H9 (cell line): ENCODE measurements at regions not wholly inside any gene's neighbourhood (a gene's known extent, or its start where the extent isn't known, plus 50 kb on each side); places are given as distances from the start of the nearest gene placed in this dataset.
"Not testable (repeated sequence)": the region's sequence is repeated elsewhere in the genome, so short reads cannot be mapped to it uniquely, and the experiment has no call there.

Experiments
- DNase-seq: peaks from one replicate; pipeline ENCODE4 v3.0.0-alpha.2; 2017
- H2AFZ ChIP-seq: one replicate; pipeline ENCODE4 v1.6.1; 2013; ENCODE audit warnings: mild to moderate bottlenecking, low read length, control low read depth, moderate library complexity
- H2AK5ac ChIP-seq: 2 replicates; pipeline ENCODE4 v1.6.1; 2013; ENCODE audit warnings: low read length, control low read depth, mixed read lengths; ENCODE audit not compliant: insufficient read length
- H2BK120ac ChIP-seq: one replicate; pipeline ENCODE4 v1.6.1; 2013; ENCODE audit warnings: low read depth, mild to moderate bottlenecking, low read length, control low read depth, inconsistent platforms; ENCODE audit not compliant: poor library complexity, severe bottlenecking
- H2BK12ac ChIP-seq: 2 replicates; pipeline ENCODE4 v1.6.1; 2013; ENCODE audit warnings: low read length, control low read depth, mixed read lengths, low read depth; ENCODE audit not compliant: insufficient read length
- H2BK15ac ChIP-seq: 2 replicates; pipeline ENCODE4 v1.6.1; 2013; ENCODE audit warnings: low read depth, low read length, control low read depth
- H2BK20ac ChIP-seq: one replicate; pipeline ENCODE4 v1.6.1; 2013; ENCODE audit warnings: low read depth, mild to moderate bottlenecking, low read length, control low read depth, inconsistent platforms; ENCODE audit not compliant: poor library complexity, severe bottlenecking
- H2BK5ac ChIP-seq: 2 replicates; pipeline ENCODE4 v1.6.1; 2013; ENCODE audit warnings: low read length, control low read depth, mixed read lengths; ENCODE audit not compliant: insufficient read length
- H3K14ac ChIP-seq: 2 replicates; pipeline ENCODE4 v1.6.1; 2013; ENCODE audit warnings: low read length, control low read depth; ENCODE audit not compliant: insufficient read depth
- H3K18ac ChIP-seq: 2 replicates; pipeline ENCODE4 v1.6.1; 2013; ENCODE audit warnings: low read depth, mild to moderate bottlenecking, mixed read lengths, low read length, control low read depth; ENCODE audit not compliant: insufficient read length
- H3K23ac ChIP-seq: 2 replicates; pipeline ENCODE4 v1.6.1; 2013; ENCODE audit warnings: low read length, control low read depth, mixed read lengths, low read depth; ENCODE audit not compliant: insufficient read length
- H3K23me2 ChIP-seq: 2 replicates; pipeline ENCODE4 v1.6.1; 2013; ENCODE audit warnings: low read depth, mild to moderate bottlenecking, mixed read lengths, low read length, control low read depth; ENCODE audit not compliant: insufficient read length, poor library complexity, severe bottlenecking
- H3K27ac ChIP-seq: 2 replicates; pipeline ENCODE4 v1.5.1; 2013; ENCODE audit warnings: low read length, control low read depth, mixed read lengths, low read depth; ENCODE audit not compliant: insufficient read length
- H3K27me3 ChIP-seq: 2 replicates; pipeline ENCODE4 v1.6.1; 2013; ENCODE audit warnings: low read length, control low read depth, inconsistent platforms; ENCODE audit not compliant: insufficient read depth
- H3K4ac ChIP-seq: 2 replicates; pipeline ENCODE4 v1.6.1; 2013; ENCODE audit warnings: low read depth, mild to moderate bottlenecking, control low read depth, inconsistent platforms, low read length, moderate library complexity
- H3K4me1 ChIP-seq: 2 replicates; pipeline ENCODE4 v1.6.1; 2013; ENCODE audit warnings: low read length, control low read depth, inconsistent platforms; ENCODE audit not compliant: insufficient read depth
- H3K4me2 ChIP-seq: 2 replicates; pipeline ENCODE4 v1.6.1; 2013; ENCODE audit warnings: low read length, control low read depth, mixed read lengths; ENCODE audit not compliant: insufficient read length, insufficient read depth
- H3K56ac ChIP-seq: 2 replicates; pipeline ENCODE4 v1.6.1; 2013; ENCODE audit warnings: low read depth, mild to moderate bottlenecking, mixed read lengths, low read length, control low read depth; ENCODE audit not compliant: insufficient read length
- H3K79me1 ChIP-seq: 2 replicates; pipeline ENCODE4 v1.6.1; 2013; ENCODE audit warnings: low read depth, mild to moderate bottlenecking, moderate library complexity, low read length, control low read depth, inconsistent platforms; ENCODE audit not compliant: insufficient read depth, poor library complexity, severe bottlenecking
- H3K79me2 ChIP-seq: 2 replicates; pipeline ENCODE4 v1.6.1; 2013; ENCODE audit warnings: low read length, control low read depth, inconsistent platforms; ENCODE audit not compliant: insufficient read depth
- H3K9ac ChIP-seq: 2 replicates; pipeline ENCODE4 v1.6.1; 2013; ENCODE audit warnings: low read length, control low read depth, mixed read lengths; ENCODE audit not compliant: insufficient read length; ENCODE audit errors: extremely low read depth
- H3K9me3 ChIP-seq: one replicate; pipeline ENCODE4 v1.6.1; 2013; ENCODE audit warnings: low read depth, low read length, inconsistent platforms; ENCODE audit not compliant: control insufficient read depth
- H3T11ph ChIP-seq: one replicate; pipeline ENCODE4 v1.6.1; 2013; ENCODE audit warnings: mild to moderate bottlenecking, low read length, control low read depth, inconsistent platforms
- H4K20me1 ChIP-seq: one replicate; pipeline ENCODE4 v1.6.1; 2013; ENCODE audit not compliant: control insufficient read depth, insufficient read length, insufficient read depth
- H4K5ac ChIP-seq: 2 replicates; pipeline ENCODE4 v1.6.1; 2013; ENCODE audit warnings: low read depth, mild to moderate bottlenecking, mixed read lengths, low read length, control low read depth; ENCODE audit not compliant: insufficient read length
- H4K8ac ChIP-seq: replicated peaks from 2 replicates; pipeline ENCODE4 v1.6.1; 2013; ENCODE audit warnings: low read length, control low read depth, mixed read lengths, low read depth; ENCODE audit not compliant: insufficient read length
- H4K91ac ChIP-seq: 2 replicates; pipeline ENCODE4 v1.6.1; 2013; ENCODE audit warnings: low read depth, mild to moderate bottlenecking, moderate library complexity, mixed read lengths, low read length, control low read depth; ENCODE audit not compliant: insufficient read length
- H3K27ac Mint-ChIP-seq, 3 experiments: 2 replicates in 2 of 3; 3 replicates in 1 of 3; pipeline ENCODE4 v1.8.0; 2020 to 2021; ENCODE audit warnings: mixed read lengths in 3 of 3, mild to moderate bottlenecking in 1 of 3, moderate library complexity in 1 of 3
- H3K27me3 Mint-ChIP-seq: 2 replicates; pipeline ENCODE4 v1.8.0; 2021; ENCODE audit warnings: low read depth, mild to moderate bottlenecking, moderate library complexity, mixed read lengths
- H3K36me3 Mint-ChIP-seq, 3 experiments: 2 replicates in 2 of 3; 3 replicates in 1 of 3; pipeline ENCODE4 v1.8.0; 2020 to 2021; ENCODE audit warnings: low read depth in 3 of 3, mixed read lengths in 3 of 3; ENCODE audit not compliant: insufficient read depth in 1 of 3
- H3K4me1 Mint-ChIP-seq, 2 experiments: 2 replicates each; pipeline ENCODE4 v1.8.0; 2020; ENCODE audit warnings: mixed read lengths in 2 of 2
- H3K4me3 Mint-ChIP-seq, 2 experiments: 2 replicates in 1 of 2; 3 replicates in 1 of 2; pipeline ENCODE4 v1.8.0; 2020 to 2021; ENCODE audit warnings: mild to moderate bottlenecking in 2 of 2, mixed read lengths in 2 of 2, moderate library complexity in 1 of 2
- H3K9me3 Mint-ChIP-seq, 2 experiments: 2 replicates in 1 of 2; 3 replicates in 1 of 2; pipeline ENCODE4 v1.8.0; 2020; ENCODE audit warnings: mild to moderate bottlenecking in 2 of 2, mixed read lengths in 2 of 2, moderate library complexity in 1 of 2
- CTCF ChIP-seq: fragments of 200-600 bp; sonication (generic); conservative IDR thresholded peaks from 3 replicates; pipeline ENCODE4 v1.8.0; 2021; ENCODE audit warnings: antibody characterized with exemption, mild to moderate bottlenecking
- WGBS: extraction: QIAGEN DNeasy Blood & Tissue Kit; methylation state at CpG from one replicate; pipeline ENCODE4 v1.1.7; 2013; ENCODE audit warnings: missing lambda C conversion rate, low lambda C conversion rate, mixed read lengths; ENCODE audit not compliant: insufficient read length; ENCODE audit errors: extremely low coverage; 5-methylcytosine and 5-hydroxymethylcytosine counted together

DNA sequence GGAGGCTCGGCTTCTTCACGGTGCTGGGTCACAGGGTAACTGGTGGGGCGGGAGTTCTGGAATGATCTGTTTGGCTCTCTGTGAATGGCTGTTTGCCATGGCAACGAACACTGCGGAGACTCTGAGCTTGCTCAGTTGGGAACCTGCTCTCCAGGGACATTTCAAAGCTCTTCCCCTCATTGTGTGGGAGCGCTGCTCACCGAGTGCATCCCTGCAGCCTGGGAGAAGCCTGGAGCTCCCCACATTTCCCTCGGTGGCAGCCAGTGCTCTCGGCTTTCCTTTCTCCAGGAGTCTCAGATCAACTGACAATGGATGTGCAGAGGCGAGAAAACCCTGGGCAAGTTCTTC is 57.6 kb upstream of the CACUL1 start:
- H3K4ac ChIP-seq = no peak overlapping the region
- Mint-ChIP-seq H3K36me3 (no peaks in the 10 kb centered on the region), H3K27ac (peak overlapping the region in 1 of 3 experiments; percentile 78; a peak in 1 of 7 replicates), H3K27me3 (peaks cover 7% of the 10 kb centered on the region), H3K4me3 (no peak overlapping the region), H3K9me3 (no peaks in the 10 kb centered on the region), H3K4me1 (peaks cover 7 to 11% of the 10 kb centered on the region in 2 experiments)
- no peak overlapping the region for H2BK20ac ChIP-seq
- peaks cover under 1% of the 10 kb centered on the region for H4K20me1 ChIP-seq
- no peak overlapping the region for H4K91ac ChIP-seq
- no peak overlapping the region for H2AK5ac ChIP-seq
- H3K79me2 ChIP-seq = no peaks in the 10 kb centered on the region
- H3K9ac ChIP-seq = no peak overlapping the region
- no peak overlapping the region for H3K18ac ChIP-seq
- H2BK15ac ChIP-seq = no peak overlapping the region
- H3K27ac ChIP-seq = no peak overlapping the region
- H2BK5ac ChIP-seq = no peak overlapping the region
- no peaks in the 10 kb centered on the region for H3K9me3 ChIP-seq
- no peak overlapping the region for H2AFZ ChIP-seq
- no peak for TF ChIP-seq CTCF
- H3K4me1 ChIP-seq = no peaks in the 10 kb centered on the region
- no peak overlapping the region for H3K14ac ChIP-seq
- H3K23me2 ChIP-seq = no peaks in the 10 kb centered on the region
- no peak for DNase-seq
- H3K79me1 ChIP-seq = no peaks in the 10 kb centered on the region
- no CpG with 5 or more reads among the region's 10 CpGs for WGBS
- H4K5ac ChIP-seq = no peak overlapping the region
- no peak overlapping the region for H3K56ac ChIP-seq
- no peak overlapping the region for H2BK12ac ChIP-seq
- H4K8ac ChIP-seq = no peak overlapping the region
- H3T11ph ChIP-seq = no peak overlapping the region
- no peaks in the 10 kb centered on the region for H3K27me3 ChIP-seq
- H3K23ac ChIP-seq = no peak overlapping the region
- no peak overlapping the region for H2BK120ac ChIP-seq
- H3K4me2 ChIP-seq = no peak overlapping the region

- H3K18ac ChIP-seq, H3K4me2 ChIP-seq, DNase-seq, H4K20me1 ChIP-seq, H2BK15ac ChIP-seq, H4K5ac ChIP-seq, H3K79me2 ChIP-seq, H3K23ac ChIP-seq, H3K27me3 ChIP-seq, H3K4ac ChIP-seq, H2BK20ac ChIP-seq, H2AK5ac ChIP-seq, H2AFZ ChIP-seq, H4K8ac ChIP-seq, H3T11ph ChIP-seq, H3K27me3 Mint-ChIP-seq, H3K9ac ChIP-seq, H3K14ac ChIP-seq, H3K56ac ChIP-seq, H4K91ac ChIP-seq, H2BK12ac ChIP-seq, H2BK5ac ChIP-seq, H3K23me2 ChIP-seq, H2BK120ac ChIP-seq, H3K79me1 ChIP-seq, H3K4me3 Mint-ChIP-seq, H3K9me3 ChIP-seq, H3K9me3 Mint-ChIP-seq, H3K27ac ChIP-seq, H3K36me3 Mint-ChIP-seq, H3K4me1 ChIP-seq, H3K27ac Mint-ChIP-seq: not testable (repeated sequence)
- H3K4me1 Mint-ChIP-seq = peaks cover 7 to 11% of the 10 kb centered on the region in 2 experiments
- no CpG with 5 or more reads among the region's 13 CpGs for WGBS
These were observed 58.2 kb upstream of the CACUL1 start for GRCh38 chr10:118813001-118813400.
